ENCODE measurements at regions not wholly inside any gene's neighbourhood (a gene's known extent, or its start where the extent isn't known, plus 50 kb on each side); places are given as distances from the start of the nearest gene placed in this dataset.
"Not testable (repeated sequence)": the region's sequence is repeated elsewhere in the genome, so short reads cannot be mapped to it uniquely, and the experiment has no call there.

- no peak for DNase-seq
Measured at GRCh38 chr6:139722530-139722929, 348.1 kb upstream of the CITED2 start.

GRCh38 chr6:139721954-139722353, 347.5 kb upstream of the CITED2 start:
- DNase-seq, result no peak

- no peak for DNase-seq
Measured at GRCh38 chr6:139713900-139714506, 339.6 kb upstream of the CITED2 start.

GRCh38 chr6:139713424-139713823, 339.0 kb upstream of the CITED2 start:
- no peak for DNase-seq

GRCh38 chr6:139712830-139713229, 338.4 kb upstream of the CITED2 start:
- peak in 1 of 2 donors; percentile 16 for DNase-seq

- peak in 1 of 2 donors; percentile 26 for DNase-seq
Measured at GRCh38 chr6:139711804-139712585, 337.5 kb upstream of the CITED2 start.

GRCh38 chr6:139710556-139710955, 336.1 kb upstream of the CITED2 start:
- peak; percentile 72 to 77 for DNase-seq

GRCh38 chr6:139708337-139709199, 334.1 kb upstream of the CITED2 start:
- DNase-seq, result peak in 1 of 2 donors; percentile 39

GRCh38 chr6:139706912-139707311, 332.5 kb upstream of the CITED2 start:
- no peak for DNase-seq

- DNase-seq, result no peak
Measured at GRCh38 chr6:139705284-139705683, 330.8 kb upstream of the CITED2 start.

- no peak for DNase-seq
Measured at GRCh38 chr6:139703780-139704179, 329.3 kb upstream of the CITED2 start.

GRCh38 chr6:139702706-139703105, 328.3 kb upstream of the CITED2 start:
- DNase-seq, result no peak

GRCh38 chr6:139701695-139702094, 327.2 kb upstream of the CITED2 start:
- no peak for DNase-seq

- no peak for DNase-seq
Measured at GRCh38 chr6:139701003-139701402, 326.6 kb upstream of the CITED2 start.

- no peak for DNase-seq
Measured at GRCh38 chr6:139699911-139700310, 325.5 kb upstream of the CITED2 start.

GRCh38 chr6:139699335-139699734, 324.9 kb upstream of the CITED2 start:
- peak in 1 of 2 donors; percentile 22 for DNase-seq

- peak; percentile 55 to 67 for DNase-seq
Measured at GRCh38 chr6:139698526-139699176, 324.2 kb upstream of the CITED2 start.

GRCh38 chr6:139697856-139698255, 323.4 kb upstream of the CITED2 start:
- not testable (repeated sequence) for DNase-seq

- DNase-seq, result not testable (repeated sequence)
Measured at GRCh38 chr6:139696991-139697390, 322.5 kb upstream of the CITED2 start.

GRCh38 chr6:139695361-139695760, 320.9 kb upstream of the CITED2 start:
- DNase-seq, result no peak

GRCh38 chr6:139693735-139694134, 319.3 kb upstream of the CITED2 start:
- DNase-seq, result no peak

GRCh38 chr6:139690007-139690406, 315.6 kb upstream of the CITED2 start:
- DNase-seq, result no peak
